ENCODE measurements at regions not wholly inside any gene's neighbourhood (a gene's known extent, or its start where the extent isn't known, plus 50 kb on each side); places are given as distances from the start of the nearest gene placed in this dataset.

DNA sequence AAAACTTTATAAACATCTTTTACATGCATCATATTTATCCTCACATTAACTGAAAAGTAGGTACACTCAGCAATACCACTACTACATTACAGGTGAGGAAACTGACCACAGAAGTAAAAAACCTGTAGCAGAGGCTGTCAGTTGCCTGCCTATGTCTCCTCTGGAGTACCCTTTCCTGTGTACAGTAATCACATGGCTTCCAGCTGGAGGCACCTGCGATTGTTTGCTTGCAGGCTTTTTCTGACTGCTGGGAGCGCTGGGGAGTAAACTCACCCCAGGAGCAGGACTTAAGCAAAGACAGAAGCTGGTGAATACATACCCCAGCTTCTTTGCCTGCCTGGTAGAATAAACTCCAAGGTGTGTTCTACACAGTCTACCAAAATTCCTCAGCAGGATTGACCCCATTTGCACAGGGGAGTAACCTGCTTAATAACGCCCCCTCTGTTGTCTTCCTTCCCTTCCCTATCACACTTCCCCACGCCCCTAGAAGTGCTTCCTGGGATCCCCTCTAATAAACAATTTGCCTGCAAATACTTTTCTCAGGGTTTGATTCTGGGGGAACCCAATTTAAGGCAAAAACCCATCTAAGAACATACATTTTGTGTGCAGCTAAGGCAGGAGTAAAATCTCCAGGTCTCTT lies 138.9 kb downstream of the PTH2R start:
- Histone ChIP-seq H3K27ac (ENCODE audit: control insufficient read depth, insufficient read depth, low read length) (no peak overlapping the region), H3K79me2 (ENCODE audit: control insufficient read depth, insufficient read depth, low read length) (no peaks in the 10 kb centered on the region), H3K27me3 (ENCODE audit: control insufficient read depth, extremely low read depth, insufficient read depth, low read length) (no peaks in the 10 kb centered on the region), H3K4me2 (ENCODE audit: control insufficient read depth, extremely low read depth, insufficient read depth, low read depth, low read length) (no peak overlapping the region), H3K9ac (ENCODE audit: control insufficient read depth, extremely low read depth, insufficient read depth, low read length) (no peak overlapping the region), H3K9me3 (ENCODE audit: control insufficient read depth, low read depth, low read length) (no peaks in the 10 kb centered on the region), H4K20me1 (ENCODE audit: control insufficient read depth, extremely low read depth, insufficient read depth, low read length) (no peaks in the 10 kb centered on the region), H3K4me1 (ENCODE audit: control insufficient read depth, extremely low read depth, insufficient read depth, low read length) (no peaks in the 10 kb centered on the region), H3K36me3 (ENCODE audit: control insufficient read depth in 2 of 2, extremely low read depth in 1 of 2, insufficient read depth in 2 of 2, low read length in 2 of 2) (no peaks in the 10 kb centered on the region), H2AFZ (ENCODE audit: control insufficient read depth, low read length) (no peak overlapping the region), H3K4me3 (ENCODE audit: control insufficient read depth in 2 of 3, extremely low read depth in 1 of 3, insufficient read depth in 2 of 3, low read depth in 1 of 3, low read length in 3 of 3) (no peak overlapping the region), H3K9me1 (ENCODE audit: control insufficient read depth, extremely low read depth, insufficient read depth, low read length) (no peaks in the 10 kb centered on the region)
- dilution Hi-C loops (cut with MboI; ENCODE audit: extremely low pct_ligation_motif_present, low sequenced_read_pairs) = no loop called here
- DNase-seq (ENCODE audit: low read depth, low spot score) (no peak), FAIRE-seq (no peak)
- TF ChIP-seq, protein P1, sequence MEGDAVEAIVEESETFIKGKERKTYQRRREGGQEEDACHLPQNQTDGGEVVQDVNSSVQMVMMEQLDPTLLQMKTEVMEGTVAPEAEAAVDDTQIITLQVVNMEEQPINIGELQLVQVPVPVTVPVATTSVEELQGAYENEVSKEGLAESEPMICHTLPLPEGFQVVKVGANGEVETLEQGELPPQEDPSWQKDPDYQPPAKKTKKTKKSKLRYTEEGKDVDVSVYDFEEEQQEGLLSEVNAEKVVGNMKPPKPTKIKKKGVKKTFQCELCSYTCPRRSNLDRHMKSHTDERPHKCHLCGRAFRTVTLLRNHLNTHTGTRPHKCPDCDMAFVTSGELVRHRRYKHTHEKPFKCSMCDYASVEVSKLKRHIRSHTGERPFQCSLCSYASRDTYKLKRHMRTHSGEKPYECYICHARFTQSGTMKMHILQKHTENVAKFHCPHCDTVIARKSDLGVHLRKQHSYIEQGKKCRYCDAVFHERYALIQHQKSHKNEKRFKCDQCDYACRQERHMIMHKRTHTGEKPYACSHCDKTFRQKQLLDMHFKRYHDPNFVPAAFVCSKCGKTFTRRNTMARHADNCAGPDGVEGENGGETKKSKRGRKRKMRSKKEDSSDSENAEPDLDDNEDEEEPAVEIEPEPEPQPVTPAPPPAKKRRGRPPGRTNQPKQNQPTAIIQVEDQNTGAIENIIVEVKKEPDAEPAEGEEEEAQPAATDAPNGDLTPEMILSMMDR (optimal IDR thresholded peaks at IDR 0.05 in 1 of 3, IDR thresholded peaks at IDR 0.05 in 1 of 3, conservative IDR thresholded peaks at IDR 0.05 in 1 of 3; ENCODE audit: extremely low read depth in 1 of 3, insufficient read depth in 2 of 3, low read length in 3 of 3) = no peak
- no peak for TF ChIP-seq EZH2 (IDR thresholded peaks at IDR 0.05; ENCODE audit: low read length)

DNA sequence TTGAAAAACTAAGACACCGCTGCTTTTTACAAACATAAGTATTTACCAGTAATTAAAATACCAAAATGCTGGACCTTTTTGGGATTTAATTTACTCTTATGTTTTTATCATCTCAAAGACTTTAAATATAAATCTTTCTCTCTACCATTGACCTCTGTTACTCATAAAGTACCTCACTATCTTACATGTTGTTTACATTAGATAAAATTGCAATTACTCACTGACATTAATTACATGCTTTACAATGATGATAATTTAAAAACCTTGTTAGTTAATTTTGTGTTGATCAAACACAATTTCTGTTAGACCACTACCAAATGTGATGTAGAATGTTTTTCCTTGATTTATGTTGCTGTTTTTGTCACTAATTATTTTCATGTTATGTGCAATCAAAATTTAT lies 139.5 kb downstream of the PTH2R start:
- dilution Hi-C loops (cut with MboI; ENCODE audit: extremely low pct_ligation_motif_present, low sequenced_read_pairs) = no loop called here
- Histone ChIP-seq H3K4me3 (ENCODE audit: control insufficient read depth in 2 of 3, extremely low read depth in 1 of 3, insufficient read depth in 2 of 3, low read depth in 1 of 3, low read length in 3 of 3) (no peak overlapping the region), H3K9me1 (ENCODE audit: control insufficient read depth, extremely low read depth, insufficient read depth, low read length) (no peaks in the 10 kb centered on the region), H3K27ac (ENCODE audit: control insufficient read depth, insufficient read depth, low read length) (no peak overlapping the region), H3K36me3 (ENCODE audit: control insufficient read depth in 2 of 2, extremely low read depth in 1 of 2, insufficient read depth in 2 of 2, low read length in 2 of 2) (no peaks in the 10 kb centered on the region), H2AFZ (ENCODE audit: control insufficient read depth, low read length) (no peak overlapping the region), H3K4me1 (ENCODE audit: control insufficient read depth, extremely low read depth, insufficient read depth, low read length) (no peaks in the 10 kb centered on the region), H3K79me2 (ENCODE audit: control insufficient read depth, insufficient read depth, low read length) (no peaks in the 10 kb centered on the region), H3K27me3 (ENCODE audit: control insufficient read depth, extremely low read depth, insufficient read depth, low read length) (no peaks in the 10 kb centered on the region), H3K9me3 (ENCODE audit: control insufficient read depth, low read depth, low read length) (no peaks in the 10 kb centered on the region), H3K9ac (ENCODE audit: control insufficient read depth, extremely low read depth, insufficient read depth, low read length) (no peak overlapping the region), H3K4me2 (ENCODE audit: control insufficient read depth, extremely low read depth, insufficient read depth, low read depth, low read length) (no peak overlapping the region), H4K20me1 (ENCODE audit: control insufficient read depth, extremely low read depth, insufficient read depth, low read length) (no peaks in the 10 kb centered on the region)
- TF ChIP-seq, protein P1 (optimal IDR thresholded peaks at IDR 0.05 in 1 of 3, IDR thresholded peaks at IDR 0.05 in 1 of 3, conservative IDR thresholded peaks at IDR 0.05 in 1 of 3; ENCODE audit: extremely low read depth in 1 of 3, insufficient read depth in 2 of 3, low read length in 3 of 3) = no peak
- TF ChIP-seq EZH2 (IDR thresholded peaks at IDR 0.05; ENCODE audit: low read length) = no peak
- DNase-seq (ENCODE audit: low read depth, low spot score) (no peak), FAIRE-seq (no peak)

Data from keratinocyte (primary cell).